Inferior parietal cortex (tissue), 1 donor: ENCODE measurements at regions not wholly inside any gene's neighbourhood (a gene's known extent, or its start where the extent isn't known, plus 50 kb on each side); places are given as distances from the start of the nearest gene placed in this dataset.

Experiments used
- DNase-seq: peaks from one replicate; pipeline ENCODE4 v3.0.0-alpha.2; 2016; ENCODE audit errors: extremely low spot score

DNA sequence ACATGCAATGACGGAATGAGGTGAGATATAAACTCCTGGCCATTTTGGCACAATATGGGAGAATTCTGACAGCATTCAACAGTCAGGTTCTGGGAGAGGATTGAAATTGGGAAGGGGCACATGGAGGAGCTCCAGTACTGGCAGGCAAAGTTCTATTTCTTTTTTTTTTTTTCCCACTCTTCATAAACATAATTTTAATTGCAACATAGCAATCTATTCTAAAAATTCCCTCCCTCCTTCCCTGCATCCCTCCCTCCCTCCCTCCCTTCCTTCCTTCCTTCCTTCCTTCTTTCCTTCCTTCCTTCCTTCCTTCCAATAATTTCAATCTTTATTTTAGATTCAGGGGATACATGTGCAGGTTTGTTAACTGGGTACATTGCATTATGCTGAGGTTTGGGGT, 93.2 kb downstream of the PTCSC3 start:
- no peak for DNase-seq

DNA sequence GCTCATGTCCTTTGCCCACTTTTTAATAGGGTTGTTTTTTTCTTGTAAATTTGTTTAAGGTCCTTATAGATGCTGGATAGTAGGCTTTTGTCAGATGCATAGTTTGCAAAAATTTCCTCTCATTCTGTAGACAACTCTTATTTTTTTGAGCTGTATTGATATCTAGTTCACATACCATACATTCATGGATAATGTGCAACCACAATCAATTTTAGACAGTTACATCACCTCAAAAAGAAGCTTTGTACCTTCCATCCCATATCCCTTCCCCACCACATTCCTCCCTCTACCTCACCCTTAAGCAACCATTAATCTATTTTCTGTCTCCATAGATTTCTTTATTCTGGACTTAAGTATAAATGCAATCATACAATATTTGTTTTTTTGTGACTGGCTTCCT, 98.4 kb downstream of the PTCSC3 start:
- no peak for DNase-seq

- no peak for DNase-seq
These were observed 100.3 kb downstream of the PTCSC3 start for GRCh38 chr14:36076197-36076596.

GRCh38 chr14:36075203-36075602, 101.3 kb downstream of the PTCSC3 start:
- DNase-seq, result no peak

DNA sequence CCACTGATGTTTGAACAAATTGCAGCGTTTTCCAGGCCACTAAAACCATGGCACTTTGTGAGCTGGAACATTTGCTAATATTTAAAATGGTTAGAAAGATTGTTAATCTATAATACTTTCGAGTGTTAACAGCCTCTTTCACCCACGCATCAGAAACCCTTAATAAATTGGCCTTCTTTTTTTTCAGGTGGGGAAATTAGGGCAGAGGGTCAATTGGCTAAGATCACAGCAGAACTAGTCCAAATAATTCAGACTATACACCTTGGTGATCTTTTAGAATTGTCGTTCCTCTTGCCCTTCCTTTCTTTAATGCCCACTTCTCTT, 105.8 kb downstream of the PTCSC3 start:
- DNase-seq, result no peak

DNA sequence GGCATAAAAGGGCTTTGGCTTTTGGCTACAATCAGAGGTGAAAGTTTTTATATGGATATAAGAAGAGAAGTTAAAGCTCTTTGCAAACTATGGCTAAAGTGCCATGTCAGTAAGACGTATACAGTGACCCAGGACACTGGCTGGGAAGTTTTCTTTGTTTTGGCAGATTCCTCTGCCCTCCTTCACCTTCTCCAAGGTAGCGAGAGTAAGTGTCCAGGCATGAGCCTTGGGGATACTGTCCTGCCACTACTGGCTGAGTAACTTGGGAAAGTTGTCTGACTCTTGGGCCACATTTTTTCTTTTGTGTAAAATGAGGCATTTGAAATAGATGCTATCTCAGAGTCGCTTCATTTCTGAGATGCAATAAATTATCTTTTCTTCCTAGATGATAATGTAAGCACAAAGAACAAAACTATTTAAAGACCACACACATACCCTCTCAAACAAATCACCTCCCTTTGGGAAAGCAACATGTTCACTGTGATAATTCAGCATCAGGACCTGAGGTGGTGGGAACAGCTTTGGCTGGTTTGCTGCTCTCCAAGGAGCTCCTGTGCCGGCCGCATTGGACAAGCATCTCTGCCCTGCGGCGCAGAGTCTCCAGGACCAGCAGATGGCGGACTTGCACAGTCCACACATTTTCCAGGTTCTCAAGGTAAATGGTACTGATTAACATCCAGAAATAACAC, 106.3 kb downstream of the PTCSC3 start:
- peak; percentile 77 for DNase-seq

GRCh38 chr14:36069535-36069900, 107.0 kb downstream of the PTCSC3 start:
- DNase-seq, result peak; percentile 56

DNA sequence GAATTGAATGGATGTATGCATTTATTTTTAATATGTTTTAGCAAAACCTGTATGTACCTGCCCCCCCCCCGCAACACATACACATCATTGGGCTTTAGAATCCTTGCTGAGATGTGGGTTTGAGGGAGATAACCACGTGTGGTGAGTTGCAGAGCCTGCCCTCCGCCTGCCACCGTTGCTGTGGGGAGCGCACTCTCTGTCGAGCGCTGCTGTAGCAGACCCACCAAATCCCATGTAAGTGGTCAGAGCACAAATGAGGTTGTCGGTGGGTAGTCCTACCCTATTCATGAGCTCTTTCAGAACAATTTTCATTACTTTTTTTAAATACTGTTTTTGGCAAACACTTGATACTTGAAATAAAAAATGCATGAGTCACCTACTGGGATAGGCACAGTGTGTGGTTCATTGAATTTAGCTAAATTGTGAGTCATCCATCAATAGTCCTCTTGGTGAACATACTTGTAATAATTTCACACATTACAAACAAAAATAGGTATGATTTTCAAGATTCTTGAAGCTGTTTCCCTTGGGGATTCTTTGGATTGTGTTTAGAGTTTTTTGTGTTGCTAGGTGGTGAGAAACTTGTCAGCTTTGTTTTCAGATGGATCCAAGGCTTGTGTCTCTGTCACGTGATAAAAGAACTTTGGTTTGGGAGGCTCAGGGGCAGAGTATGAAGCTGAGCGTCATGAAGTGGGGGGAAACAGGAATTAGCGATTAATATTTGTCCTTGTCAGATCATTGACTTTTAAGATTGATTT, 107.6 kb downstream of the PTCSC3 start:
- peak; percentile 25 for DNase-seq

DNA sequence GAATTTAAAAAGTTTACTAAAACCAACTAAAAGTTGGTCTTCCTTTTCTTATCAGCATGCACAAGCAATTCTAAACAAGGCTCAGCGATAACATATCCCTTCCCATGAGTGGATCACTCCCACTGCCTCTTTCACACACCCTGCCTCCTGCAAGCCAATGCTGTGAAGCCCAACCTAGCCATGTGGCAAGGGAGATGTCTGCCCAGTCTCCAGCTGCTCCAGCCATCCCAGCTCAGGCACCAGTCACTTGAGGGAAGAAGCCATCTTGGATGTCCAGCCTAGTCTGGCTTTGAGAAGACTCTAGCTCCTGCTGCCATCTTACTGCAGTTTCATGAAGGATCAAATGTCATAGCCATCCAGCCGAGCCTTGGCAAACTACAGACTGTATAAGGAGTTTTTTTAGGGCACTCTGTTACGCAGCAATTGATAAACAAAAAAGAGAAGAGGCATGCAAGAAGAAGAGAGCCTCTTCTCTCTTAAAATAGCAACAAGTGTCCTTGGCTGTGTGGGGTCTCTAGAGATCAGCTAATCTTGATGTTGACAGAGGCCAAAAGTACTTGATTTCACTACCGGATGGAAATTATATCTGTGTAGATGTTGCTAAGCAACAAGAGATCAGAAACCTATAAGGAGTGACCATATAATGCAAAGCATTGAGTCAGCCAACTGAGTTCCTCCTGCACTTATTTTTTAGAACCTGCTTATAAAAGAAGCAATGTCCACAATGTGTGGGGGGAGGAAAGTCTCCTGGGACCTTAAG, 108.9 kb downstream of the PTCSC3 start:
- DNase-seq, result no peak

- no peak for DNase-seq
These were observed 109.9 kb downstream of the PTCSC3 start for GRCh38 chr14:36066636-36067035.

- DNase-seq, result no peak
These were observed 110.7 kb downstream of the PTCSC3 start for GRCh38 chr14:36065831-36066230.

- no peak for DNase-seq
These were observed 117.0 kb downstream of the PTCSC3 start for GRCh38 chr14:36059531-36059930.

- DNase-seq, result no peak
These were observed 118.9 kb downstream of the PTCSC3 start for GRCh38 chr14:36057452-36058116.

- DNase-seq, result no peak
These were observed 119.7 kb downstream of the PTCSC3 start for GRCh38 chr14:36056845-36057244.

DNA sequence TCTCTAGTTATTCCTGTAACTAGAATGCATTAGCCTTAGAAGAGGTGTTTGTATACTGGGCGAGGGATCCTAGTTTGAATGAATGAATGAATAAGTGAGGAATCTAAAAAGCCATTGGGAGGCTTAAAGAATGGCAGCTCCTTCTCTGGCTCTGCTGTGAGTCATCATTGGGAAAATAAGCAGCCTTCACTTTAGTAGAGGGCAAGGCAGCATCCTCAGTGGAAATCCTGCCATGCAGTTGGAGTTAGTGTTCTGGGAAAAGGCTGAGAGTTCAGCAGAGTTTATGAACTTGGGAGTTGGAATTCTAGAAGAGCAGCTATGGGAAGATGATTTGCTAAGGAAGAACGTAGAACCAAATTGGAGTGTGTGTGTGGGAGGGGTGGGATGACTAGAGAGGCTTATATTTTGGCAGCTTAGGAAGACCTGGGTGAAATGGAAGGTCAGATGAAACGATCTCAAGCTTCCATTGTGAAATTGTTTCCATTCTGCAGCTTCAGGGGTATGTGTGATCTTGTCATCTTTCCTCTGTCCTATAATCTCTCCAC, 120.8 kb downstream of the PTCSC3 start:
- DNase-seq, result no peak

DNA sequence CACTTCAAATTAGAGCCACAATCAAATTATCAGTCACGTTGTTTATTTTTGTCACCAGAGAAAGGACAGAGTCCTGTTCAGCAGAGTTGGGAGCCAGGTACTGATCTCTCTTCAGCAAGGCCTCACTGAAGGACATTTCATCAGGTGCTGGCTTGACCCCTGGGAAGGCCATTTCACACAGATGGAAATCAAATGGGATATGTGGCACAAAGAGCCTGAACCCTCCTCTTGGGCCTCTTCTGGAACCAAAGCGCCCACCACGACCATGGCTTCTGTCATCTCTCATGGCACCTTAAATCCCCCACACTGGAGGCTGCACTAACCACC, 121.5 kb downstream of the PTCSC3 start:
- DNase-seq, result no peak

- no peak for DNase-seq
These were observed 122.0 kb downstream of the PTCSC3 start for GRCh38 chr14:36054353-36055051.

DNA sequence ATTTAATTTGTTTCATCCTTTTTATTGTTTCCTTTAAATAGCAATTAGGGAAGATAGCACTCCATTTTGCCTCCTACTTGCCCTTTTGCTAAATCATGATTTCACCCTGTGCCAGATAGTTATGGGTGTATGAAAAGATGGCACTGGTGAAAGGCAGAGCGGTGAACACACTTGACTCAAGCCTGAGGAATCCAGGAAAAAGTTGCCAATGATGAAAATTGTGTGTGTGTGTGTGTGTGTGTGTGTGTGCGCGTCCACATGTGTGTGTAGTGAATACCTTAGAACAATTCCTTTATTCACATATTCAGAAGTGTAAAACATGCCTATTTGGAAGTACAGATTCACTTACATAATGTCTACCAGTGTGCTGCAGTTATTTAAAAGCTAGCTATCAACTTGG, 123.8 kb downstream of the PTCSC3 start:
- DNase-seq, result no peak

- DNase-seq, result no peak
These were observed 124.5 kb downstream of the PTCSC3 start for GRCh38 chr14:36052063-36052462.

DNA sequence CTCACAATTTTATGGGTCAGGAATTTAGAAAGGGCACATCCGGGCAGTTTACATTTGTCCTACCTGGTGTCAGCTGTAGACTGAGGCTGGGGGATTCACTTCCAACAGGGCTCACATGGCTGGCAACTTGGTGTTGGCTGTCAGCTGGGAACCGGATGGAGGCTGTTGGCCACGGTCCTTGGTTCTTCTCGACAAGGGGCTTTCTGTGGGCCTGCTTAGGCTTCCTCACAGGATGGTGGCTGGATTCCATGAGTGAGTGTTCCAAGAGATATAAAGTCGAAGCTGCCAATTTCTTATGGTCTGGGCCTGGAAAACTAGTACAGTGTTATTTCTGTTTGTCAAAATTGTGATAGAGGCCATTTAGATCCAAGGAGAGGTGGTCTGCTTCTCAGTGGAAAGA, 127.9 kb downstream of the PTCSC3 start:
- DNase-seq, result no peak

DNA sequence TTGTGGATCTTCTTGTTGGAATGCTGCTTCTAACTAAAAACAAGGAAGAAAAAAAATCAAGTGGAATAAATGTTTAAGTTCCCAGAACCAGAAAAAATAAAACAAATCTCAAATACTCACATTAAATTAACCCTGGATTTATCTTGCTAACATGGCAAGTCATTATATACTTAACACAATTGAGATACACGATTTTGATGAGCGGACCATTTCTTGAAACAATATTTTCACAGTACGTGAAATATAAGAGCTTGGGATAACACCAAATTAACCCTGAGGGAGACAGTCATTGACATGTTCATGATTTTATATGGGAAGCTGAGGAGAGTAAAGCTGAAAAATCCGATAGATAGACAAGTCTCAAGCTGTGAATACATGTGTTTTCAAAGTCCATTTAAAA, 128.6 kb downstream of the PTCSC3 start:
- no peak for DNase-seq

GRCh38 chr14:36035675-36036074, 140.8 kb downstream of the PTCSC3 start:
- DNase-seq, result no peak
